ENCODE measurements at regions not wholly inside any gene's neighbourhood (a gene's known extent, or its start where the extent isn't known, plus 50 kb on each side); places are given as distances from the start of the nearest gene placed in this dataset.

- Histone ChIP-seq H3K79me1 (ENCODE audit: low read depth, low read length) (no peaks in the 10 kb centered on the region), H4K8ac (ENCODE audit: extremely low read depth, insufficient read depth, low read length) (no peak overlapping the region)
Observed at GRCh38 chr18:54517521-54517920, 73.5 kb upstream of the DYNAP start.

More at GRCh38 chr18:54517521-54517920, 73.5 kb upstream of the DYNAP start:
- H3K18ac ChIP-seq (ENCODE audit: extremely low read depth, low read length), result no peak overlapping the region
- DNase-seq (ENCODE audit: low read depth in 1 of 2, low spot score in 2 of 2), result no peak
- H4K91ac ChIP-seq (replicated peaks; ENCODE audit: insufficient read length, low read length), result no peak overlapping the region
- no peak overlapping the region for H2AFZ ChIP-seq (ENCODE audit: low read length)
- no peak overlapping the region for H4K5ac ChIP-seq (ENCODE audit: insufficient read length, low read depth, low read length)
- TF ChIP-seq SIN3A (conservative IDR thresholded peaks at IDR 0.05 in 1 of 2, IDR thresholded peaks at IDR 0.05 in 1 of 2; ENCODE audit: low read depth in 1 of 2, low read length in 2 of 2) (no peak), EP300 (IDR thresholded peaks at IDR 0.05; ENCODE audit: borderline replicate concordance in 1 of 2, low read depth in 2 of 2, low read length in 2 of 2) (no peak), PHF8 (conservative IDR thresholded peaks at IDR 0.05; ENCODE audit: low read depth, low read length) (no peak), GABPA (IDR thresholded peaks at IDR 0.05; ENCODE audit: borderline replicate concordance, insufficient read depth, low read length) (no peak), SRF (IDR thresholded peaks at IDR 0.05; ENCODE audit: low read depth, low read length) (no peak), BCL11A (IDR thresholded peaks at IDR 0.05; ENCODE audit: low read depth in 2 of 2, low read length in 2 of 2) (no peak)
- no peak overlapping the region for H2BK12ac ChIP-seq (ENCODE audit: low read depth, low read length)
- H3K4me3 ChIP-seq (ENCODE audit: extremely low read depth in 1 of 4, insufficient read depth in 2 of 4, low read depth in 3 of 4, low read length in 4 of 4), result no peak overlapping the region
- CTCF ChIA-PET (ENCODE audit: partially characterized antibody), result interaction anchor here (0.6 kb wide), 1 partner anchor 662 kb away, joined by 3 read pairs; no protein-coding TSS in a partner anchor
- no peak overlapping the region for H2BK20ac ChIP-seq (ENCODE audit: low read length)
- WGBS, 2 experiments (ENCODE audit: extremely low coverage in 1 of 2, insufficient coverage in 1 of 2, insufficient read length in 1 of 2, insufficient replicate concordance in 2 of 2, low coverage in 1 of 2, low lambda C conversion rate in 2 of 2, missing lambda C conversion rate in 1 of 2), result 88% methylated on average over 5 of the region's 5 CpGs; no CpG with 5 or more reads in 1 of the 2 experiments
- no peak overlapping the region for H3K56ac ChIP-seq (replicated peaks; ENCODE audit: insufficient read length, low read depth, low read length)
- peaks cover 3 to 4% of the 10 kb centered on the region in 2 experiments; a peak in 1 of 4 replicates for H3K9me3 ChIP-seq (ENCODE audit: insufficient read depth in 2 of 2, low read depth in 1 of 2, low read length in 1 of 2)
- no peaks in the 10 kb centered on the region for H3K23me2 ChIP-seq (ENCODE audit: low read depth, low read length)
- no peaks in the 10 kb centered on the region for H4K20me1 ChIP-seq (replicated peaks in 1 of 2; ENCODE audit: control insufficient read depth in 1 of 2, insufficient read depth in 2 of 2, low read length in 2 of 2)
- H3K23ac ChIP-seq (ENCODE audit: insufficient read length), result no peak overlapping the region
- no peaks in the 10 kb centered on the region for H3K79me2 ChIP-seq (ENCODE audit: control insufficient read depth in 1 of 2, insufficient read depth in 2 of 2, low read length in 2 of 2)
- H3K9ac ChIP-seq (replicated peaks in 1 of 4; ENCODE audit: extremely low read depth in 1 of 4, low read depth in 3 of 4, low read length in 3 of 4), result no peak overlapping the region
- peaks cover 0 to 3% (median 0%) of the 10 kb centered on the region in 4 experiments; a peak in 2 of 7 replicates for H3K4me1 ChIP-seq (replicated peaks in 1 of 4; ENCODE audit: control insufficient read depth in 3 of 4, insufficient read depth in 4 of 4, low read length in 3 of 4)
- no peak overlapping the region for H2AK5ac ChIP-seq (ENCODE audit: low read depth, low read length)
- no peak overlapping the region for H3K27ac ChIP-seq (ENCODE audit: low read depth, low read length)
- 0 out of 2 replicates have a peak overlapping the region, but pooled peaks have one; percentile 36 for H2BK5ac ChIP-seq (ENCODE audit: low read depth, low read length)
- no peak overlapping the region for H3K4me2 ChIP-seq (ENCODE audit: insufficient read depth in 1 of 2, low read depth in 2 of 2, low read length in 2 of 2)
- no peaks in the 10 kb centered on the region for H3K36me3 ChIP-seq (ENCODE audit: control insufficient read depth in 2 of 4, insufficient read depth in 4 of 4, low read length in 3 of 4)
- 0 out of 2 replicates have a peak overlapping the region, but pooled peaks have one; percentile 77 for H2BK15ac ChIP-seq (ENCODE audit: low read length)
- H3K14ac ChIP-seq (ENCODE audit: insufficient read length), result no peak overlapping the region
- POLR2A ChIA-PET (ENCODE audit: partially characterized antibody), result no interaction called here
- H2BK120ac ChIP-seq (replicated peaks; ENCODE audit: low read depth, low read length), result no peak overlapping the region
- H3K27me3 ChIP-seq (replicated peaks in 1 of 4; ENCODE audit: control insufficient read depth in 3 of 4, extremely low read depth in 1 of 4, insufficient read depth in 3 of 4, low read length in 3 of 4), result no peaks in the 10 kb centered on the region
- no peak for FAIRE-seq
- no peak overlapping the region for H3K4ac ChIP-seq (replicated peaks; ENCODE audit: insufficient read length, low read depth, low read length)
